AG04450 (cell line): ENCODE measurements at regions not wholly inside any gene's neighbourhood (a gene's known extent, or its start where the extent isn't known, plus 50 kb on each side); places are given as distances from the start of the nearest gene placed in this dataset.

Experiments
- CTCF ChIA-PET: fragments of 300-600, 350-600 bp; formaldehyde crosslinking; extraction: SDS; loops from one replicate; lab custom pipeline; 2022; ENCODE audit warnings: antibody characterized with exemption, inconsistent platforms; lab: Charles Lee
- POLR2A ChIA-PET: fragments of 350-600 bp; formaldehyde crosslinking; extraction: SDS; loops from one replicate; lab custom pipeline; 2021; ENCODE audit warnings: antibody characterized with exemption, inconsistent platforms; lab: Yijun Ruan, JAX
- DNase-seq: peaks from one replicate; pipeline ENCODE4 v3.0.0-alpha.2; 2011; ENCODE audit warnings: low read depth, low spot score
- H3K27ac ChIP-seq: one replicate; pipeline ENCODE4 v1.5.1; 2012; ENCODE audit warnings: low read depth, low read length, control low read depth
- H3K27me3 ChIP-seq: one replicate; pipeline ENCODE4 v1.6.0; 2012; ENCODE audit warnings: low read length; ENCODE audit not compliant: control insufficient read depth, insufficient read depth
- H3K4me3 ChIP-seq: 2 replicates; pipeline ENCODE4 v1.5.1; 2011; ENCODE audit warnings: mild to moderate bottlenecking, low read depth, low read length, control low read depth
- H3K9me3 ChIP-seq: 2 replicates; pipeline ENCODE4 v1.5.1; 2012; ENCODE audit warnings: low read length; ENCODE audit not compliant: control insufficient read depth, insufficient read depth
- TF ChIP-seq, protein P1 (sequence below): IDR thresholded peaks from 2 replicates; pipeline ENCODE4 v1.5.1; 2011; ENCODE audit warnings: low read depth, low read length, control low read depth, inconsistent platforms

DNA sequence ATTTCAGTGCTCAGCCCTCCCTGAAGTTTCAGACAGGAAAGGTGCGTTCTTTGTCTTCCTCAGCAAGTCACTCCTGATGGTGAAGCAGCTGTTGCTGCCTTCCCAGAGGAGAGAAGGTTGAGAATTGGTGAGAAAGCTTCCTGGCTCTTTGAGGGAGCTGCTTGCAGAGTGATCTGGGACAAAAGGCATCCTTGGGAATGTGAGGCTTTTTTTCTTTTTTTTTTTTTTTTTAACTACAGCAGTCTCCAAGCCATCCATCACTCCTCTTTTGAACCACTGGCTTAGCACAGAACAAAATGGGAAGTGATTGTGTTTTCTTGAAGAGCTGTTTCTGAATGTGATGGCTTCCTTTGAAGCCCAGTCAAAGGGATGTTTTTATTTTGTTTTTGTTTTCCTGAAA lies 120.4 kb upstream of the LRIG3 start:
- peak overlapping the region; percentile 93 for H3K27ac ChIP-seq
- H3K9me3 ChIP-seq: no peaks in the 10 kb centered on the region
- H3K27me3 ChIP-seq: no peaks in the 10 kb centered on the region
- no peak overlapping the region for H3K4me3 ChIP-seq
- CTCF ChIA-PET: interaction anchor here (0.8 kb wide), 1 partner anchor 124 kb away, joined by 4 read pairs; no protein-coding TSS in a partner anchor
- POLR2A ChIA-PET: interaction anchor here (0.5 to 2.1 kb wide), 13 partner anchors 26 to 730 kb away, joined by 3 to 29 read pairs (median 4); partner anchors contain the start of gene LRIG3
- TF ChIP-seq, protein P1, sequence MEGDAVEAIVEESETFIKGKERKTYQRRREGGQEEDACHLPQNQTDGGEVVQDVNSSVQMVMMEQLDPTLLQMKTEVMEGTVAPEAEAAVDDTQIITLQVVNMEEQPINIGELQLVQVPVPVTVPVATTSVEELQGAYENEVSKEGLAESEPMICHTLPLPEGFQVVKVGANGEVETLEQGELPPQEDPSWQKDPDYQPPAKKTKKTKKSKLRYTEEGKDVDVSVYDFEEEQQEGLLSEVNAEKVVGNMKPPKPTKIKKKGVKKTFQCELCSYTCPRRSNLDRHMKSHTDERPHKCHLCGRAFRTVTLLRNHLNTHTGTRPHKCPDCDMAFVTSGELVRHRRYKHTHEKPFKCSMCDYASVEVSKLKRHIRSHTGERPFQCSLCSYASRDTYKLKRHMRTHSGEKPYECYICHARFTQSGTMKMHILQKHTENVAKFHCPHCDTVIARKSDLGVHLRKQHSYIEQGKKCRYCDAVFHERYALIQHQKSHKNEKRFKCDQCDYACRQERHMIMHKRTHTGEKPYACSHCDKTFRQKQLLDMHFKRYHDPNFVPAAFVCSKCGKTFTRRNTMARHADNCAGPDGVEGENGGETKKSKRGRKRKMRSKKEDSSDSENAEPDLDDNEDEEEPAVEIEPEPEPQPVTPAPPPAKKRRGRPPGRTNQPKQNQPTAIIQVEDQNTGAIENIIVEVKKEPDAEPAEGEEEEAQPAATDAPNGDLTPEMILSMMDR: no peak
- DNase-seq: peak; percentile 84

DNA sequence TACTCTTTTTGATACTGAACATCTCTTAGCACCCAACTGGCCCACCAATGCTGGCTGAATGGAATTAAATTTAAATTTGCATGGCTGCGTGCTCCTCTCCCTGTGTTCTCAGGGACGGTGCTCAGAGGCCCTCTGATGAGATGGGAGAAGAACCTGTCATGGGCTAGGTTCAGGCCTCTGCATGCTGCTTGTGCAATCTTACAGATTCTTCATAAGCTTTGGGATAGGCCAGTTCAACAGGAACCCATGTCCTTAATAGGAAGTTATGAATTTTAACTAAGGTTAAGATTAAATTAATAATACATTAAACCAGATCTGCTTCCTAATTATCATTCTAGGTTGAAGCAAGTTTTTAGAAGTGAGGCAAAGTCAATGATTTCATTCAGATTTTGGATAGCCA lies 119.7 kb upstream of the LRIG3 start:
- peak overlapping the region; percentile 93 for H3K27ac ChIP-seq
- no peak overlapping the region for H3K4me3 ChIP-seq
- TF ChIP-seq, protein P1: no peak
- no peak for DNase-seq
- no peaks in the 10 kb centered on the region for H3K9me3 ChIP-seq
- H3K27me3 ChIP-seq: no peaks in the 10 kb centered on the region
- POLR2A ChIA-PET: interaction anchor here (0.6 to 2.1 kb wide), 8 partner anchors 27 to 729 kb away, joined by 3 to 29 read pairs (median 5); partner anchors contain the start of gene LRIG3
- CTCF ChIA-PET: interaction anchor here (0.8 kb wide), 1 partner anchor 125 kb away, joined by 4 read pairs; no protein-coding TSS in a partner anchor

DNA sequence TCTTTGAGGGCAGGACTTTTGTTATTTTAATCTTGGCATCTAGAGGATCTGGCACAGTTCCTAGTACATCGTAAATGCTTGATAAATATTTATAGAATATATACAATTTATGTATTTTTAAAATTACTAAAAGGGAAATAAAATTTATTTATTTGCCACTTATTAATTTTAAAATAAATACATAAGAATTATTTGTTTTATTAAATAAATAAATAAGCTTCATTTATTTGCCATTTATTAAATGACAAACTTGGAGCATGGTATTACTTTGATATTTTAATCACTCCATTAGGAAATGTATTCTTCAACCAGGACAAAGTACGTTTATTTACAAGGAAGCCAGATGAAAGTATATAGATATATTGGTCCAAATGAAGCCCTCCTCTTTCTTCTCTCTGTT lies 118.7 kb upstream of the LRIG3 start:
- CTCF ChIA-PET: no interaction called here
- Histone ChIP-seq H3K9me3 (no peaks in the 10 kb centered on the region), H3K27ac (no peak overlapping the region), H3K27me3 (no peaks in the 10 kb centered on the region), H3K4me3 (no peak overlapping the region)
- no peak for DNase-seq
- TF ChIP-seq, protein P1: no peak
- POLR2A ChIA-PET: no interaction called here

DNA sequence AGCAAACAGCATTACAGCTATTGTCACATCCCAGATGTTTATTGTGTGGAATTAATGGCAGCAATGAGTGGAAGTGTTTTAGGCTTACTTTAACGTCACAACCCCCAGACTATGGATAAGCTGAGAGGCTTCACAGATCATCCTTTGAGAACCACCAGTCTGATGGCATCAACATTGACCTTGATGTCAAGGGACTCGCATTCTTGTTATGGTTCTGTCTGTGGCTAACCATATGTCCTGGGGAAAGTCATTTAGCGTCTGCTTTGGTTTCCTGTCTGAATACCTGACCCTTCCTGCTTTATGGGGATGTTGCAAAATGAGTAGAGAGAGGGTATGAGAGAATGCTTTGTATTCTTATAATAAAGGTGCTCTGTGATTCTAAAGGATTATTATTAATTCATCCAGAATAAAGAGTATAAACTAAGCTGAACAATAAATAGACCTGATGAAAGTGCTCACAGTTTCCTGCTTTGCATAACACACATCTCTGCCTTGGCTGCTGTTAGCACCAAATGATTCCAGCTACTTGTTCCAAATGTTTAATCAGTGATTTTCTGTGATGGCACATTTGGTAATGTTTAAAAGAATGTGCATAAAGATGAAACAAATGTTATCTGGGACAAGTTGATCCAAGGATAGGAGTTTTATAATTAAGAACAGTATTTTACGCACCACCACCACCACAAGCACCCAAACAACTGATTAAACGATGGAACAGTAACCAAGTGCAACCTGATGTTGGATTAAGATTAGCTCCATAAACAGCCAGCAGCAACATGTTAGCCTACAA lies 116.9 kb upstream of the LRIG3 start:
- CTCF ChIA-PET: no interaction called here
- POLR2A ChIA-PET: no interaction called here
- no peak for DNase-seq

More for the DNA sequence above, 116.9 kb upstream of the LRIG3 start:
- H3K4me3 ChIP-seq: no peak overlapping the region
- H3K9me3 ChIP-seq: no peaks in the 10 kb centered on the region
- H3K27me3 ChIP-seq: no peaks in the 10 kb centered on the region
- TF ChIP-seq, protein P1: no peak
- no peak overlapping the region for H3K27ac ChIP-seq
